ENCODE measurements at regions not wholly inside any gene's neighbourhood (a gene's known extent, or its start where the extent isn't known, plus 50 kb on each side); places are given as distances from the start of the nearest gene placed in this dataset.

- no peak for TF ChIP-seq CTCF (IDR thresholded peaks at IDR 0.05)
- no peak for TF ChIP-seq POLR2A (IDR thresholded peaks at IDR 0.05)
These were observed 167.9 kb downstream of the PHETA1 start for GRCh38 chr12:111201036-111201435.

Data from breast epithelium (tissue), 3 donors.